ENCODE measurements at regions not wholly inside any gene's neighbourhood (a gene's known extent, or its start where the extent isn't known, plus 50 kb on each side); places are given as distances from the start of the nearest gene placed in this dataset.
"Not testable (repeated sequence)": the region's sequence is repeated elsewhere in the genome, so short reads cannot be mapped to it uniquely, and the experiment has no call there.

DNA sequence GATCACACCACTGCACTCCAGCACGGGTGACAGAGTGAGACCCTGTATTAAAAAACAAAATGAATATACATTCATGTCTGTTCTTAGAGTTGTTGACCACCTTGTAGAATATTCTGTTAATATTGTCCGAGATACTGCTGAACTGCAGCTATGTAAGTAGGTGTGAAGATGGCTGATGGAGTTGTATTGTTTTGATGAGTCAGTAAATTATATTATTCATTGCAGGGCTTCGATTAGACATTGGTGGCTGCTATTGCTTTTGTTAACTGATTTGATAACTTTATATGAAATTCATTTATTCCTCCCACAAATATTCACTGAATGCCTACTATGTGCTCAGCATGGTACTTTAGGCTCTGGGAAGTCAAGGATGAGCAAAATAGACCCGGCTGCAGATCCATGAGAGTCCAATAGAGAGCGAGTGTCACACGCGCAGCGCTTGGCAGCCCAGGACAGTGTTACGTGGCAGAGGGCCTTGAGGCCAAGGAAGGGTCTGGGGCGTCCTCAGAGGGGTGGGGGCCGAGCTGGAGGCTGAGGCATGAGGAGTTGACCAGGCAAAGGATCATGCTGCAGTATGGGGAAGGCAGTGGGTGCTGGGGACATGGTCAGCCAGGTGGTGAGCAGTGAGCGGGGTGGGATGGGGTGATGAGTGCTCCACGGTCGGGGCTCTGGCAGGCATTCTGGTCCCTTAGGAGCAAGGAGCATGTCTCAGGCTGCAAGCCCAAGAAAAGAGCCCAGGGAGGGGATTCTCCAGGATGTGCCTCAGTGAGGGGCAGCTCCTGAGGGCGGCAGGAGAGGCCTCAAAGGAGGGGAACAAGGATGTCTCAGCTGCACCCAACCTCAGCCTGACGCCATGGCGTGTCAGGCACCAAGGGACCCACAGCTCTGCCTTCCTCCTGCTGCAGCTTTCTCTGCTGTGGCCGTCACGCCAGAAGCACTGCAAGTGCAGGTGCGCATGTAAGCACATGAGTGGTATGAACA lies 243.5 kb downstream of the GADD45G start:
- no peak for DNase-seq

DNA sequence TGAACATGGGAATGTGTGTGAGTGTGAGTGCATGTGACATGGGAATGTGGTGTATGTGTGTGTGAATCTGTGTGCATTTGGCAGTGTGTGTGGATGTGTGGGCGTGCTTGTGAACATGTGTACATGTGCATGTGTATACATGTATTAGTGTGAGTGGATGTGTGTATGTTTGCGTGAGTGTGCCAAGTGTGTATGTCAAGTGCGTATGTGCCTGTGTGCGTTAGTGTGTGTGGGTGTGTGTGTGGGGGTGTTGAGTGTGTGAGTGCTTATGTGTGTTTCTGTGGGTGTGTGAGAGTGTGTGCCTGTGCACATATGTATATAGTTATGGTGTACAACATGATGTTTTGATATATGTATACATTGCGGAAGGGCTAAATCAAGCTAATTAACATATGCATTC lies 244.3 kb downstream of the GADD45G start:
- no peak for DNase-seq

DNA sequence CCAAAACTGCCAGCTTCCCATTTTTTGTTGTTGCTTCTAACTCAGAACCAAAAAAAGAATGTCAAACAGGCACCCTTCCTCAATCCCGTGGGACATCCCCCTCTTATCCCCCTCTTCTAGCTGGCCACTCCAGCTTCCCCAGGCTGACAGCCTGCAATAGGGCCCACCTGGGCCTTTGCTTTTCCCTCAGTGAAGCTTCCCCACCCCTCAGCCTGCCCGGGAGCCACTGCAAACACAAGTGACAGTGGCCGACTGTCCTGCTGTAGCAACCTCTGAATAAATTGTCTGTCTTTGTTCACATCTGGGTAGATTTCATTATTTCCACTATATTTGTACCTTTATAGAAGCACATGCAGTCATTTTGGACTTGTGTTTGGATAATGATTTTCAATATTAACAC lies 245.3 kb downstream of the GADD45G start:
- DNase-seq = no peak

DNA sequence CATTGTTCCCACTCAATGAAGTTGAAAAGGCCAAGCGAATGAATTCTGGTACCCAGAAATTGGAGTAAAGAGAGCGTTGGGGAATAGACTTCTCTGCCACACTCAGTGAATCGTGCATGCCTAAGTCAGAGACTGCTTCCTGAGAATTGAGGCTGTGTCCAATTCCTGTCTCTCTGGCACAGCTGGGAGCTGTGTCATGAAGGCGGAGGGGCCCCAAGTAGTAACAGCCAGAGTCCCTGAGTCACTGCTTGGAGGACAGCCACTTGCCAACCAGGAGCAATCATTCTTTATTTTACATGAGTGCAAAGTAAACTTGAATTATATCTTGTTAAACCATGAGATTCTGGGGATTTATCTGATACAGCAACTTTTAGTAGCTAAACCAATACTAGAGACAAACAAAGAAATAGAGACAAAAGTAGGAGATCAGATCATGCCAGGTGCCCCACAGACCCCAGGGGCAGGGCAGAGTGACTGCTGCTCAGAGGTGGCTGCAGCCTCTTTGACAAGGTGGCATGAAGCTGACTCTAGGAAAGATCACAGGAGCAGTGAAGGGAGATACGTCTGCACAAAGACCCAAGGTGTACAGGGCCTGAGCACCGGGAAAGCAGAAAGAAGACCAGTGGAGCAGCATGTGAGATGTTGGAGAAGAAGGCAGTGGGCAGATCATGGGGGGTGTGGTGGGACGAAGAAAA lies 246.0 kb downstream of the GADD45G start:
- no peak for DNase-seq

DNA sequence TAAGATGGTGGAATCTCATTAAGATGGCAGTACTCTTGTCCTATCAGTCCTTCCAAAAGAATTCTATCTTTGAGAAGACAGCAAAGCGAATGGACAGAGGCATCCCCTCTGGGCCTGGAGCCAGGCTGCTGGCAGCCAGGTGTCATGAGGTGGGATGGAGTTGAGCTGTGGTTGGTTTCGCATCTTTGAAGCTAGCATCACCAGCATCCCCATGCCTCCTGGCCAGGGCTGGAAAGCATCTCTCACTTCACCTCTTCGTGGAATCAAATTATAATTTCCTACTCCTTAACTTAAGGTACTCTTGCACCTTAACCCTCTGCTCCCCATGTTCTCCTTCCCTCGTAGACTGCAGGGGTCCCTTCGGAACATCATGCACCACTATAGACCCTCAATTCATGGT lies 248.3 kb downstream of the GADD45G start:
- no peak for DNase-seq

DNA sequence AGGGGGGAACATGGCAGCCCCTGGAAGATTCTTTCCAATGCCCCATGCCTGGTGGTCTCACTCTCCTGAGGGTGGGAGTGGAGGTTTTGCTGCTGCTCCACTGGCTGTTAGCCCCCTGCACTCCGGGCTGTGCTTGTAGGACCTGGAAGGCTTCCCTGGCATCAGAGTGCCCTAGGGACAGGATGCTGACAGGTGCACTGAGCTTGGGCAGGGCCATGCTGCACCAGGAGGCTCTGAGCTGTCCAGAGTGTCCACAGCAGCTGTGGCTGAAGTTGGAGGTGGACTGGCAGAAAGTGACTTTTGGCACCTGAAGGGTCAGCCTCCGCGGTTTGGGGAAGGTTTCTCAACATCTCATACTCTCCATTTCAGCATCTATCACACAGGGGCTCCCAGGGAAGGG lies 249.1 kb downstream of the GADD45G start:
- DNase-seq = no peak

DNA sequence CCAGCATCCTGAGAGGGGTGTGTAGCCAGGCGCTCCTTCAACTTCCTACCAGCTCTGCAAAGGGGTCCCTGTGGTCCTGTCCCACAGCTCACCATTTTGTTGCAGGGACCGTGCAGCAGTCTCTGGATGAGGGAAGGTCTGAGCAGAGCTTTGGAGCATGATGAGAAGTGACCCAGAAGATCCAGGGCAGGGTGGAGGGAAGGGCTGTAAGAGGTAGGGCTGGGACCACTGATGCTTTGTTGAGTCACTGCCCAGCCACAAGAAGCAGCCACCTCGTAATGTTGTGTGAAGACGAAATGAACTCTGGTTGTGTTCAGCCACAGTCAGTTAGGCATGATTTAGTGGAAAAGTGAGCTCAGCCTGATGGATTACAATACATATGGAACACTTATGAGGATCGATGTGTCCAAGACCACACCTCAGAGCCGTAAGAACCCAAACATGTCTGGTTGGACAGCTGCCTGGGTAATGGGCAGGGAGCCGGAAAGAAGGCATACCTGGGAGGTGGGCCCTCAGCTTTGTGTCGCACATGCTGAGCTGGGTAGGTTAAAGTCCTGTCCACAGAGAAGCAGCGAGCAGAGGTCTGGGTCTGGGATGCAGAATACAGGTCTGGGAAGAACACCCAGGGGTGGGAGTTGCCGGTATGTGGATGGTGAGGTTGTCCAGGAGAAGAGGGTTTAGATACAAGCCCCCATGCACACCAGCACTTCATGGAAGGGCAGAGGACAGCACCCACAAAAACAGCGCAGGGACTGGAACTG lies 250.1 kb downstream of the GADD45G start:
- no peak for DNase-seq

DNA sequence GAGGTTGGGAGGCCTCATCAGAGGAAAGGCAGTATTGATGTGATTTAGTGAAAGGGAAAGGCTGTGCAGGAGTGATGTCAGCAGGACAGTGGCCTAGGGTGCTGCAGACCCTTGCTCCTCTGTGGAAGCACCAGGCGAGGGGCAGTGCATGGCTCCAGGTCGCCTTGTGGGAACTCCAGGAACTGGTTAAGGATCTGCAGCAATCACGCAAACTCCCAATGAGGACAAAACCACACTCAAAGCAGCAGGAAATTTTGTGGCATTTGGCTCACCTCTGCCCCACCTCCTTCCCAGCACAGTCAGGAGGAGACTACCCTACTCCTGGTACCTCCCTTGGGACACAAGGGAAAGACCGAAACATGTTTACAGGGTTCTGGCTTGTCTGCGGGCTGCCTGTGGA lies 251.5 kb downstream of the GADD45G start:
- not testable (repeated sequence) for DNase-seq

DNA sequence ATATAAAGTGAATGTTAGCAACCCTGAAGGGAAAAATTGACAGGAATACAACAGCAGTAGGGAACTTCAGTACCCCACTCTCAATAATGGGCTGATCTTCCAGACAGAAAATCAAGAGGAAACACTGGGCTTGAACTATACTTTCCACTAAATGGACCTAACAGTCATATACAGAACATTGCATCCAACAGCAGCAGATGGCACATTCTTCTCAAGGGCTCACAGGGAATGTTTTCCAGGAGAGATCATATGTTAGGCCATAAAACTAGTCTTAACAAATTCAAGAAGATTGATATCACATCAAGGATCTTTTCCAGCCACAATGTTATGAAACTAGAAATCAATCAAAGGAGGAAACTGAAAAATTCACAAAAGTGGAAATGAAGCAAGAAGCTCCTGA lies 252.1 kb downstream of the GADD45G start:
- DNase-seq = not testable (repeated sequence)

DNA sequence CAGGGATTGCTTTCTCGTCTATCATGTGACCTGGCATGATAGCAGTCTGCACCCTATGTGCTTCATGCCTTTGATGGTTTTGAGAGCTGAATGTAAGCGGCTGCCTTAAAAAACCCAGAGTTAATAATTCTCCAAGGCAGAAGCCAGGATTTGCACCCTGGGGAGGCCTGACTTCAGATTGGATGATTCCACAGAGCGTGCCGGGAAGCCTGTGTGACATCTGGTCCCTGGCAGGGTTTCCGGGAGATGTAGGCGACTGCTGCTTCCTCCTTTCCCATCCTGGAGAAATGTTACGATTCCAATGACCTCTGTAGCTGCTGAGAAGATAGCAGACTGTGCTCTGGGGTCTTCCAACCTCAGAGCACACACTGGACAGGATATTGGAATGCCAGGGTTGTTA lies 255.0 kb downstream of the GADD45G start:
- not testable (repeated sequence) for DNase-seq

DNA sequence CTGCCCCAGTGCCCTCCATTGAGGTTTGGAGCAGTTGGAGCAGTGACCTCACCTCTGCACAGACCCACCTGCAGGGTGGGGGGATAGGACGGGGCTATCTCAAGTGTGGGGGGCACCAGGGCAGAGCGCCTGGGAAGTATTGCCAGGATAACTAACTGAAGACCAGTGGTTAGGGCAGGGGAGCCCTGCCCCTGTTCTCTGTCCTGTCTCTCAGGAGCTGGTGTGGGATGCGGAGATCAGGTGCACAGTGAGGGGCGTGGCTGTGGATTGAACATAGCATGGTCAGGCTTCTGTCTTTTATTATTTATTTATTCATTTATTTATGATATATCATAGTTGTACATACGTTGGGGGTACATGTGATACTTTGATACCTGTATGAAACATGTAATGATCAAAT lies 256.6 kb downstream of the GADD45G start:
- DNase-seq = not testable (repeated sequence)

DNA sequence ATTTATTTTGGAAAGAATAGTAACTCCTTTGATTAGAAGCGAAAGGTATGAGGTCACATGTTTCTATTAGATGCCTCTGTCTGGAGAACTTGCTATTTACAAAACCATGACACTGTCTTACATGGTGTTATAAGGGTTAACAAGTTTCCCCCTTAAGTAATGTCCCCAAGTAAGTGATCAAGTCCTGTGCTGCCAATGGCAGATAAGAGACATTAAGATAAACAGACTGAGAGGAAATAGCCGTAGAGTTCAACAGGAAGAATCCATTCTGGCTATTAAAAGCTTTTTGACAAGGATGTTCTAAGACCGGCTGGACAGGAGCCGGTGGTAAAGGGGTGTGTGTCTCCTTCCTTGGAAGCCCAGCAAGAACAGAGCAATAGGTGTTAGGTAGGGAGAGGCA lies 257.5 kb downstream of the GADD45G start:
- no peak for DNase-seq

DNA sequence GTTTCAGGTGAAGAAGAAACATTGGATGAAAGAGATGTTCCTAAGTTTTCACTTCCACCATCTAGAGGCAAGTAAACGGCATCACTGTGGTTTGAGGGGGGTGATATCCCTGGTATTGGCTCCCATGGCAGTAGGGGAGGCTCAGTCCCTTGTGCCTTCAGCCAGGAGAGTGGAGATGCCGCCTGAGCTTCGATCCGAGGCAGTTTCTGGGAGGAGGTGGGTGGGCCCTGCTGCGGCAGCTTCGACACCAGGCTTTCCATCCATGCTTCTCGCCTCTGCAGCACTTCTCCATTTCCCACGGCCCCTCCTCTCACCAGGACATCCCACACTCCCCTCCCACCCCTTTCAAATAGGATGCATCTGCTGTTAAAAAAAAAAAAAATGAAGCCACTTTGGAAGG lies 258.3 kb downstream of the GADD45G start:
- DNase-seq = no peak

DNA sequence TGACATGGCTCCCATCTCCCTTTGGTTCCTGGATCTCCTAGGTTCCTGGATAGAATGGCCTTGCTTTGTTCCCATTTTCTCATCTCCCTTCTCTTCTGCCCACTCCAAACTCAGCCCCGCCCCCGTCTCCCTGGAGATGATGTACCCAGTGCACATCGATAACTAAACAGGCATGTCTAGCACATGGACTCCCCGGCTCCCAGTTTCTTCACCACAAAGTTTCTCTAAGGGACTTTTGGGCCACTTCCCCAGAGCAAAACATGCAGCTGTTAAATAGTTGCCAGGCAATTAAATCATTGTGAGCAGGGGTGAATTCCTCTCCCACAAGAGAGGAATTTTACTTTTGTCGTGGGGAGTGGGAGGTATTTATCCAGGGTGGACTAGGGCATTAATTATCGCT lies 259.0 kb downstream of the GADD45G start:
- no peak for DNase-seq

DNA sequence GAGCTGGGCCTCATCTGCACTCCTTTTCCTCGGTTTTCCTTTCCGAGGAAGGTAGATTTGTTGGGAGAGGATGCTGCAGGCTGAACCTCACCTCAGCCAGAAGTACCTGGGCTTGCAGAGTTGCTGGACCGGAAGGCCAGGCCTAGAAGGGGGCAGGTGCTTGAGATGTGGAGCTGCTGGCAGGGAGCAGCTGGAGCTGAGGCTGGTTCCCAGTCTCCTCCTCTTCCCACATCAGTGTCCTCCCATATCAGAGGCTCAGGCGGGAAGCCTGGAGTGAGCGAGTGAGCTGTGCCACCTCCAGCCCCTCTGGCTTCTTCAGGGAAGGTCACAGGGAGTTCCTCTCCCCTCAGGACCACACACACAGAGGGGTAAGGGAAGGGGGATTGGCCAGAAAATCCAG lies 259.4 kb downstream of the GADD45G start:
- no peak for DNase-seq

DNA sequence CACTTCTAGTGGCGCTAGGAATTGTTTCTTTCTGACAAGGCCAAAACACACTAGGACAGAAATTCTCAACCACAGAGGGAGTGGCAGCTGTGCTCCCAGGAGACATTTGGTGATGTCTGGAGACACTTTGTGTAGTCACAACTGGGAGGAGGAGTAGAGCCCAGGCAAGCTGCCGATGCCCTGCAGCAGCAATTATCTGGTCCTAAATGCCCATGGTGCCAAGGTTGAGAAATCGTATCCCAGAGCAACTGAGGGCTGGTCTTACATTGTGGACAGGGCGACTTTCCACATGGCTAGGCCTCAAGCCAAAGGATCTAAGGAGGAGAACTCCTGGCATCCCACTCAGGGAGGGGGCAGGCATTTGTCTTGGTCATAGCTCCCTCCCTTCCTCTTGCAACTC lies 259.9 kb downstream of the GADD45G start:
- no peak for DNase-seq

DNA sequence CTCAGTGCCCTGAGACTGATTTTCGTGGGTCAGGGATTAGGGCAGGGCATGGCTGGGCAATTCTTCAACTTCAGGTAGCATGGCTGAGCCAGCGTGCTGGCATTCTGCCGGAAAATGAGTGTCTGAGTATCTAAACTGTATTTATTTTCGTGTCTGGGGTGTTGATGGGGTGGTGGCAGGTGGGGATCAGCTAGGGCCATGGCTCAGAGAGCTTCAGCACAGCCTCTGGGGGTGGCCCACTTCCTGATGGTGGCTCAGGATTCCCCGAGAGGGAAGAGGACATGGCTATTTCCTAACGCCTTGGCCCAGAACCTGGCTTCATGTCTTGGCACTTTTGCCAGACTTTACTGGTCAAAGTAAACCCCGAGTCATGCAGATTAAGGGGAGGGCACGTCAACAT lies 260.5 kb downstream of the GADD45G start:
- no peak for DNase-seq

DNA sequence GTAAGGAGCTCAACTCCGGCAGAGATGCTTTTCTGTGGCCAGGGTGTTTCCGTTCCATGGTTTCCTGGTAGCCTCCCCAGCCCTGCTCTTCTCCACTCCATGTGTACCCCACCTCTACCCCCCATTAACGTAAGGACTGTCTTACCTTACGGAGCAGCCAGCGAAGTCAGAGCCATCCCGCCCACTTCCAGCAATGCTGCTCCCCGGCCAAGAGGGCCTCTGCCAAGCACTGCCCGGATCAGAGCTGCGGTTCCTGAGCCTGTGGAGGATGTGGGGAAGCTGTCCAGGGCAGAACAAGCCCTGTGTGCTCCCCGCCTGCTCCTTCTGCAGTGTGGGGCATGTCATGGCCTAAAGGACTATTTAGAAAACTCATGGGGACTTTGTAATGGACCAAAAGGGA lies 261.2 kb downstream of the GADD45G start:
- no peak for DNase-seq

DNA sequence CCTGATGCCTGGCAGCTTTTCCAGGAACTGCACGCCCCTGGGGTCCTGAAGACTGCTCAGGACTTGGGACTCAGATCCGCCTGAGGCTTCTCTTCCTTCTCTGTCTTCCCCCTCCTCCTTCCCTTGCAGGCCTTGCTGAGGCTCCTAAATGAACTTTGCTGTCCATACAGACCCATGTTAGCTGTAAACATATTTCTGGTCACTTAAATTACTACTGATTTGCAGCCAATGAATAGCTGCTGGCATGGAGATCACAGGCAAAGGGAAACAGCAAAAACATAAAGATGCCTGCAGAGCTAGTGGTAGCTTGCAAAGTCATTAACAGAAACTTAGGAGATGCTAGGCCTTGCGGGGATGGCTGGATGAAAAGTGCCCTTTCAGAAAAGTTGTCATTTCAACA lies 261.9 kb downstream of the GADD45G start:
- DNase-seq = no peak

DNA sequence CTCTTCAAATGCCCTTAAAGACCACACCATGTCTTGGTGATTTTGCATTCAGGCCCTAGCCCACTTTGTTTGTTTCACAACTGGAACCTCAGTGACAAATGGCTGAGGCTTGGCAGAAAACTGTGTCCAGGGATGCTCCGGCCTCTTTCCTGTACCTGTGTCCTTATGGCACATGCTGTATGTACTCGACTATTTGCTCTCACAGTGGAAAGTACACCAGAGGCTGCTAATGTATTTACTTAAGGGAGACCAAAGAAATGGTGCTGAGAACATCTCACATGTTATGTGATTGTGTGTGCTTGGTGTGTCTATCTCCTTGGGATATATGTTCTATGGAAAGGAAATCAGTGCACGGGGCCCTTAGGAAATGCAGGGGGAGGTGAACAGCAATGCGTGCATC lies 263.3 kb downstream of the GADD45G start:
- no peak for DNase-seq

DNA sequence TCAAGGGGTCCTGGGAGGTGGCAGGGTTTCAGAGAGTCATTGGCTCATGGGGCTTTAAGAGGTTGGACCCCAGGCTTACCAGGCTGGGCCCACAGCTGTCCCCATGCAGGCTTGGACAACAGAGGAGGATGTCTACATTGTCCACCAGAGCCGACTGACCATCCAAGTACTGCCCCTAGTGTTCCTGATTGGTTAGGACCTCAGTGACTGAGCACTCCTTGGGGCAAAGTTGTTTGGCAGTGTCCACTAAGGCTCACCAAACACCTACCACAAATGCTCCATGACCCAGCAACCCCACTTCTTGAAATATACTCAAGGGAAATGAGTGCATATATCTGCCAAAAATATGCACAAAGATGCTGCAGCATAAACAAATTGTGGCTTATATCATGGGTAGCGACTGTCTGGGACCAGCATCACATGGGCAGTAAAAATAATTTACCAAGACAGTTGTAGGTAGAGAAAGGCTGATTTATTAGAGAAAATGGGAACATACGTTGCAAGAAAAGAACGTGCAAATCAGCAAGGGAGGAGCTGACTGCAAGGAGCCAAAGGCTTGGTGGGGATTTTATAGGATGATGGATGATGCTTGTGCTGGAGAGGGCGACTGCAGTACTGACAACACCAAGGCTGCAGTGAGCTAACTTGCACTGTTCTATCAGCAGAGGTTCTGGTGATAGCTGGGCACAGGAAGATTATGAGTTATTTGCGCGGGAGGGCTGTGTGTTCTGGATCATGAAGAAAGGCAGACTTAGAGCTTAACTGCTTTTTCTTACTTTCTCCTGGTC lies 265.2 kb downstream of the GADD45G start:
- no peak for DNase-seq

DNA sequence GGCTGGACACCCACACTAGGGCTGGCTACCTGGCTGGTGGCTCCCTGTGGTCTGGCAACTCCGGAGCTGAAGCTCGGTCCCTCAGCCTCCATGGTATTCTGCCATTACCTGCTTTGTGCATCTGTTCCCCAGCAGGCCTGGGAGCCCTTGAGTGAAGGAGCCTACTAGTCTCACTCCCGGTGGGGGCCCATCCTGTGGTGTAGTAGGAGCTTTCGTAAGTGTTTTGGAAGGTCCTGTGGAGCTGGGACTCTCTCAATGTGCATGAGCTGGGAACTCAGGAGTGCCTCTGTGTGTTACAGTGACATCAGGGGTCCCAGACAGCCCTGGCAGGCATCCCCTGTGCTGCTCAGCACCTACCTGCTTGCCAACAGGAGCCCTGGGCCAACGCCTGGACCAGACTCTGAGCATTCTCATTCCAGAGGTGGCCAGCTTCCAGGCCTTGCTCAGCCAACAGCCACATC lies 267.1 kb downstream of the GADD45G start:
- DNase-seq = no peak
